ENCODE measurements at regions not wholly inside any gene's neighbourhood (a gene's known extent, or its start where the extent isn't known, plus 50 kb on each side); places are given as distances from the start of the nearest gene placed in this dataset.

GRCh38 chr1:213602796-213603486, 384.8 kb upstream of the PROX1 start:
- no peak for DNase-seq
- H3K9me3 Mint-ChIP-seq: peaks cover 58% of the 10 kb centered on the region
- no peak overlapping the region for H3K27ac Mint-ChIP-seq
- H3K27me3 Mint-ChIP-seq (ENCODE audit: insufficient read depth): peaks cover 3% of the 10 kb centered on the region; the same call in 1 of the 2 replicates
- H3K4me1 Mint-ChIP-seq (ENCODE audit: low read depth): no peaks in the 10 kb centered on the region
- TF ChIP-seq CTCF (IDR thresholded peaks at IDR 0.05): no peak
- no peak overlapping the region for H3K4me3 Mint-ChIP-seq
- no peaks in the 10 kb centered on the region for H3K36me3 Mint-ChIP-seq (ENCODE audit: low read depth)

GRCh38 chr1:213604477-213604876, 383.3 kb upstream of the PROX1 start:
- no peak for DNase-seq
- Mint-ChIP-seq H3K4me3 (no peak overlapping the region), H3K36me3 (ENCODE audit: low read depth) (no peaks in the 10 kb centered on the region), H3K9me3 (peaks cover 45% of the 10 kb centered on the region), H3K4me1 (ENCODE audit: low read depth) (no peaks in the 10 kb centered on the region), H3K27me3 (ENCODE audit: insufficient read depth) (peaks cover 3% of the 10 kb centered on the region; the same call in 1 of the 2 replicates), H3K27ac (no peak overlapping the region)
- TF ChIP-seq CTCF (IDR thresholded peaks at IDR 0.05): no peak

DNA sequence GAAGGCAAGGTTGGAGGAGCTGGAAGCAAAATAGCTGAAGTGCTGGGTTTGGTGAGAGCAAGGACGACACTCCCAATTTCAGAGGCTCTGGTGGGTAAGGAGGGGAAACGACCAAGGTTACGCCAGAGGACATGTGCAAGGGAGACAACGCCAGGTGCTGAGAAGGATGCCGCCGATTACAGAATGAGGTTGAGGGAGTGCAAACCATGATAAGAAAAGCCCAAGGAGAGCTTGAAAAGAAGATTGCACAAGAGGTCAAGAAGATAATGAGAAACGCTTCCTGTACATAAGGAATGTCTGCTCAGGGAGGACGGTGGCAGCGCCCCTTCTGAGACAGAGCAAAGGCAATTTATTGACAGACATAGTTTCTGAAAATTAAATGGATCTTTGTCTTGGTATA, 382.0 kb upstream of the PROX1 start:
- no peak overlapping the region for H3K27ac Mint-ChIP-seq
- H3K4me3 Mint-ChIP-seq: no peak overlapping the region
- DNase-seq: no peak
- TF ChIP-seq CTCF (IDR thresholded peaks at IDR 0.05): no peak
- peaks cover 38% of the 10 kb centered on the region for H3K9me3 Mint-ChIP-seq
- H3K27me3 Mint-ChIP-seq (ENCODE audit: insufficient read depth): no peaks in the 10 kb centered on the region; the same call in 1 of the 2 replicates
- H3K4me1 Mint-ChIP-seq (ENCODE audit: low read depth): no peaks in the 10 kb centered on the region
- H3K36me3 Mint-ChIP-seq (ENCODE audit: low read depth): no peaks in the 10 kb centered on the region

- no peaks in the 10 kb centered on the region for H3K4me1 Mint-ChIP-seq (ENCODE audit: low read depth)
- H3K36me3 Mint-ChIP-seq (ENCODE audit: low read depth): no peaks in the 10 kb centered on the region
- no peak overlapping the region for H3K27ac Mint-ChIP-seq
- H3K4me3 Mint-ChIP-seq: no peak overlapping the region
- no peaks in the 10 kb centered on the region; the same call in 1 of the 2 replicates for H3K27me3 Mint-ChIP-seq (ENCODE audit: insufficient read depth)
- no peak for TF ChIP-seq CTCF (IDR thresholded peaks at IDR 0.05)
- H3K9me3 Mint-ChIP-seq: peaks cover 42% of the 10 kb centered on the region
- no peak for DNase-seq
Measured at GRCh38 chr1:213606252-213606820, 381.4 kb upstream of the PROX1 start.

- no peak for TF ChIP-seq CTCF (IDR thresholded peaks at IDR 0.05)
- no peak for DNase-seq
- Mint-ChIP-seq H3K27ac (no peak overlapping the region), H3K4me1 (ENCODE audit: low read depth) (no peaks in the 10 kb centered on the region), H3K4me3 (no peak overlapping the region), H3K9me3 (peaks cover 45% of the 10 kb centered on the region), H3K36me3 (ENCODE audit: low read depth) (no peaks in the 10 kb centered on the region; the same call in 1 of the 2 replicates), H3K27me3 (ENCODE audit: insufficient read depth) (no peaks in the 10 kb centered on the region)
Measured at GRCh38 chr1:213613549-213613948, 374.2 kb upstream of the PROX1 start.

Measured in HFFc6 (cell line).